Epithelial cell of prostate (primary cell): ENCODE measurements at regions not wholly inside any gene's neighbourhood (a gene's known extent, or its start where the extent isn't known, plus 50 kb on each side); places are given as distances from the start of the nearest gene placed in this dataset.
"Not testable (repeated sequence)": the region's sequence is repeated elsewhere in the genome, so short reads cannot be mapped to it uniquely, and the experiment has no call there.

Experiments used
- DNase-seq: peaks from one replicate; pipeline ENCODE4 v3.0.0-alpha.2; 2011; ENCODE audit warnings: low read depth, low spot score
- H3K27ac ChIP-seq: fragments of 450-650 bp; 2 replicates; pipeline ENCODE4 v1.5.1; 2017; ENCODE audit warnings: mild to moderate bottlenecking

- DNase-seq, result no peak
- no peak overlapping the region for H3K27ac ChIP-seq
Observed at GRCh38 chr1:117702654-117703053, 96.8 kb downstream of the TENT5C start.

- no peak overlapping the region for H3K27ac ChIP-seq
- DNase-seq, result no peak
Observed at GRCh38 chr1:117707371-117707770, 101.5 kb downstream of the TENT5C start.

GRCh38 chr1:117708323-117709248, 102.7 kb downstream of the TENT5C start:
- no peak overlapping the region for H3K27ac ChIP-seq
- DNase-seq, result no peak

- DNase-seq, result no peak
- H3K27ac ChIP-seq, result no peak overlapping the region
Observed at GRCh38 chr1:117709249-117709691, 103.4 kb downstream of the TENT5C start.

GRCh38 chr1:117710710-117711109, 104.9 kb downstream of the TENT5C start:
- DNase-seq, result no peak

GRCh38 chr1:117712621-117713020, 106.8 kb downstream of the TENT5C start:
- no peak overlapping the region for H3K27ac ChIP-seq
- no peak for DNase-seq

More at GRCh38 chr1:117710710-117711109, 104.9 kb downstream of the TENT5C start:
- no peak overlapping the region for H3K27ac ChIP-seq

GRCh38 chr1:117714546-117714945, 108.7 kb downstream of the TENT5C start:
- DNase-seq, result no peak
- no peak overlapping the region for H3K27ac ChIP-seq

GRCh38 chr1:117716030-117716429, 110.2 kb downstream of the TENT5C start:
- not testable (repeated sequence) for DNase-seq, H3K27ac ChIP-seq

- DNase-seq, H3K27ac ChIP-seq: not testable (repeated sequence)
Observed at GRCh38 chr1:117717980-117718379, 112.1 kb downstream of the TENT5C start.

- not testable (repeated sequence) for DNase-seq, H3K27ac ChIP-seq
Observed at GRCh38 chr1:117718596-117718995, 112.7 kb downstream of the TENT5C start.

GRCh38 chr1:117719004-117719403, 113.2 kb downstream of the TENT5C start:
- no peak for DNase-seq
- H3K27ac ChIP-seq, result no peak overlapping the region

- no peak for DNase-seq
- H3K27ac ChIP-seq, result no peak overlapping the region
Observed at GRCh38 chr1:117732065-117732797, 126.4 kb downstream of the TENT5C start.

GRCh38 chr1:117732956-117733355, 127.1 kb downstream of the TENT5C start:
- H3K27ac ChIP-seq, result no peak overlapping the region
- no peak for DNase-seq

- DNase-seq, result no peak
- H3K27ac ChIP-seq, result no peak overlapping the region
Observed at GRCh38 chr1:117734403-117734802, 128.6 kb downstream of the TENT5C start.

GRCh38 chr1:117735045-117735992, 129.5 kb downstream of the TENT5C start:
- H3K27ac ChIP-seq, result no peak overlapping the region
- no peak for DNase-seq

- no peak for DNase-seq
Observed at GRCh38 chr1:117739504-117739903, 133.7 kb downstream of the TENT5C start.

GRCh38 chr1:117740496-117740895, 134.6 kb downstream of the TENT5C start:
- no peak for DNase-seq

More at GRCh38 chr1:117739504-117739903, 133.7 kb downstream of the TENT5C start:
- no peak overlapping the region for H3K27ac ChIP-seq

GRCh38 chr1:117746565-117746964, 140.7 kb downstream of the TENT5C start:
- not testable (repeated sequence) for DNase-seq, H3K27ac ChIP-seq

More at GRCh38 chr1:117740496-117740895, 134.6 kb downstream of the TENT5C start:
- H3K27ac ChIP-seq, result no peak overlapping the region

- no peak for DNase-seq
- H3K27ac ChIP-seq, result no peak overlapping the region
Observed at GRCh38 chr1:117747605-117748004, 141.8 kb downstream of the TENT5C start.

GRCh38 chr1:117751321-117751720, 145.5 kb downstream of the TENT5C start:
- no peak overlapping the region for H3K27ac ChIP-seq
- DNase-seq, result no peak
